ENCODE measurements at regions not wholly inside any gene's neighbourhood (a gene's known extent, or its start where the extent isn't known, plus 50 kb on each side); places are given as distances from the start of the nearest gene placed in this dataset.

- Histone ChIP-seq H3K36me3 (no peaks in the 10 kb centered on the region), H3K27ac (no peak overlapping the region), H3K4me3 (no peak overlapping the region), H3K4me1 (ENCODE audit: insufficient read depth) (no peaks in the 10 kb centered on the region), H3K9me3 (no peaks in the 10 kb centered on the region), H3K27me3 (no peaks in the 10 kb centered on the region)
- intact Hi-C loops (cut with DNase I), result no loop called here
- 20 to 33% (median 20%) methylated on average over 4 of the region's 4 CpGs for WGBS, 3 donors
- TF ChIP-seq CTCF (IDR thresholded peaks at IDR 0.05), result no peak
- TF ChIP-seq POLR2A (IDR thresholded peaks at IDR 0.05), result no peak
- no peak for TF ChIP-seq EP300 (IDR thresholded peaks at IDR 0.05)
- DNase-seq, result no peak
These were observed 69.5 kb upstream of the TDRD3 start for GRCh38 chr13:60327511-60327910.

- no peaks in the 10 kb centered on the region for H3K4me1 ChIP-seq (ENCODE audit: insufficient read depth)
- no peak overlapping the region for H3K4me3 ChIP-seq
- no peaks in the 10 kb centered on the region for H3K9me3 ChIP-seq
- H3K27ac ChIP-seq, result no peak overlapping the region
- no peaks in the 10 kb centered on the region for H3K27me3 ChIP-seq
- intact Hi-C loops (cut with DNase I), result no loop called here
- TF ChIP-seq POLR2A (IDR thresholded peaks at IDR 0.05) (no peak), CTCF (IDR thresholded peaks at IDR 0.05) (no peak), EP300 (IDR thresholded peaks at IDR 0.05) (no peak)
- H3K36me3 ChIP-seq, result no peaks in the 10 kb centered on the region
- no peak for DNase-seq
- WGBS, 3 donors, result 55 to 61% (median 56%) methylated on average over 2 of the region's 2 CpGs
These were observed 68.9 kb upstream of the TDRD3 start for GRCh38 chr13:60328073-60328472.

GRCh38 chr13:60329221-60329923 is 67.6 kb upstream of the TDRD3 start:
- H3K27me3 ChIP-seq, result no peaks in the 10 kb centered on the region
- intact Hi-C loops (cut with DNase I), result no loop called here
- no peaks in the 10 kb centered on the region for H3K9me3 ChIP-seq
- no peak for TF ChIP-seq POLR2A (IDR thresholded peaks at IDR 0.05)
- no peak for TF ChIP-seq CTCF (IDR thresholded peaks at IDR 0.05)
- no peak for TF ChIP-seq EP300 (IDR thresholded peaks at IDR 0.05)
- H3K27ac ChIP-seq, result no peak overlapping the region
- no peaks in the 10 kb centered on the region for H3K36me3 ChIP-seq
- no peaks in the 10 kb centered on the region for H3K4me1 ChIP-seq (ENCODE audit: insufficient read depth)
- 38 to 45% (median 42%) methylated on average over 2 of the region's 2 CpGs for WGBS, 3 donors
- no peak for DNase-seq
- H3K4me3 ChIP-seq, result no peak overlapping the region

- intact Hi-C loops (cut with DNase I), result no loop called here
- Histone ChIP-seq H3K9me3 (no peaks in the 10 kb centered on the region), H3K4me1 (ENCODE audit: insufficient read depth) (no peaks in the 10 kb centered on the region), H3K36me3 (no peaks in the 10 kb centered on the region), H3K27ac (no peak overlapping the region), H3K4me3 (no peak overlapping the region), H3K27me3 (no peaks in the 10 kb centered on the region)
- no peak for TF ChIP-seq CTCF (IDR thresholded peaks at IDR 0.05)
- TF ChIP-seq EP300 (IDR thresholded peaks at IDR 0.05), result no peak
- TF ChIP-seq POLR2A (IDR thresholded peaks at IDR 0.05), result no peak
- WGBS, 3 donors, result 51 to 55% (median 52%) methylated on average over 4 of the region's 4 CpGs
- no peak for DNase-seq
These were observed 65.6 kb upstream of the TDRD3 start for GRCh38 chr13:60331249-60332012.
